ENCODE measurements at regions not wholly inside any gene's neighbourhood (a gene's known extent, or its start where the extent isn't known, plus 50 kb on each side); places are given as distances from the start of the nearest gene placed in this dataset.

DNA sequence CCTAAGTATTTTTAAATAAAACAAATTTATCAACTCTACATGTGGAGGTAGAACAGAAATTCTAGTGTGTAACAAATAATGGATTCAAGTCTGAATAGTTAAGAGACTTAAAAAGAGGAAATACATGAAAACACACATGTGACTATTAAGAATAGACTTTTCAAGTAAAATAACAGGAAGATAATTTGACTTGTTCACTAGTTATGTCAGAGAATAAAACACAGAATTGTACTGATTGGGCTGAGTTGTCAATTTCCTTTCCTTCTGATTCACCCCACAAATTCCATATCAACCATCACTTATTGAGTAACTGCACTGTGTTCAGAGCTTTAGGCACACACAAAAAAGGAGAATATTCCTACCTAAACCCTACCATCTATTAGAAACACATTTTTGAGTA, 557.2 kb downstream of the TUSC7 start:
- DNase-seq, result no peak

DNA sequence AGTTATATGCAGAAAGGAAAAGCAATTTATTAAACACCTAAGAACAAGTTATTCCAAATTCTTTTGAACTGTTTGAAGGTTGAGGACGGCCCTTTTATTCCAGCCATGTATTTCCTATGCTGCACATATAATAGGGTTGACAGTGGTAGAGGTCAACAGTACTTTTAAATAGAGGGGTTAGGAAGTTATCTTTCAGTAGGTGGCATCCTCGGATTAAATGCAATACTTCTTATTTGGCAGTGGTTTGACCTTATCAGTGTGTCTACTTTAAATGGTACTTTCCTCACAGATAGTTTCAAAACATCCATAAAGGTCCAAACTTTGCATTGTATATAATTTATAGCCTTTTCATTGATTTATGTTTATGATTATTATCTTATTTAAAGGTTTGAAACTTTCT, 558.7 kb downstream of the TUSC7 start:
- no peak for DNase-seq

DNA sequence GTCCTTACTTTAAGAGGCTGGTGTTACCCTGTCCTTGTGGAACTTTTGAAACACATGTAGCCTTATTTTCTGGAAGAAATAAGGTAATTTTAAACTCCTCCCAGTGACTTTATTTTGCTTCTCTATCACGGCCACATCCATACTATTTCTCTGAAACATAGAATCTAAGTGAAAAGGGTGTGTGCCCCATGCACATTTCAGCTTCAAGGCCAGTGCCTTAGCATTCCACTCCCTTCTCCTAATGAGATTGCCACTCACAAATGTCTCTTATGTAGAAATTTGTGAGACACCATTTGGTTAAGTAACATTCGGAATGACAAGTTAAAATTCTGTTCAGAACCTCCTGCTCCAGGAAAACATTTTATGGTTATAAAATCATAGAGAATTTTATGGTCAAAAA, 562.7 kb downstream of the TUSC7 start:
- no peak for DNase-seq

DNA sequence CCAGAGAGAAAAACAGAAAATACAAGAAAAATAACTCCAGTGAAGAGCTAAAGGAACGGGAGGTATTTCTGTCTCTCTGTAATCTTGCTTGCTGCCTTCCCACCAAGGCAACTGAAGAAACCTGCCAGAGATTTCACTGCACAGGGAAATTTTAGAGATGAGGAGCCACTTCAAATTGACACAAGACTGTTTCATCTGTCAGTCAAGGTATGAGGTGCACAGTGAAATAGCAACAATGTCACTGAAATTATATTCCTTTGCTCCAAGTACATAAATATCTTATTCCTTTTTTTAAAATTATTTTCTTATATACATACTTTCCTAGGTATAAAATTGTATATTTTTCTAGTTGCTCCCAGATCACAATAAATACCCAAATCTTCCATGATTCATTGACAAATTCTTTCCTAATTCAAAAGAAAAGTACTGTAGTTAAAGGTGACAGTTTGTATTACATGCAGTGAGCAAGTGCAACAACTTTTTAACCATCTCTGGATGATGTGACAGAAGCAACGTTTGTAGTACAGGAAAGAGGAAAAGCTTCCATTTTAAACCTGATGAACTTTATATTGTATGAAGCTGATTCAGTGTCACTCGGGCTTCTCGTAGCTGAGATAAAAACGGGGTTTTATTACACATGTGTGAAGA, 563.4 kb downstream of the TUSC7 start:
- DNase-seq, result no peak

DNA sequence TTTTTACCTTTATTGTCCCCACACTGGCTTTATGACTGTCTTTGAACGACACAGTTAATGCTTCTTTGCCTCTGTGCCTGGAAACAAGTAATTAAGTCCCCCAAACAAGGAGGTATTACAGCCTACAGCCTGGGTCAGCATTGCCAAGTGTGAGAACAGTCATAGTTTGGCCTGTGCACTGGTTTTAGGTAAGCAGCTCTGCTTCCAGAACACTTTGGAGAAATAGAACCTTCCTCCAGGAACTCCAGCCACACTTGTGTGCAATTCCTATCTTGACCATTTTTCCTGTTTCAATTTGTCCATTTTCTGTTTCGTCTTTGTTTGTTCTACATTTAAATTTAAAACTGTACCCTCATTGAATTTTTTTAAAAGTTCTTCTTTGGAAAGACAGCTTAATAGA, 568.2 kb downstream of the TUSC7 start:
- DNase-seq, result no peak

DNA sequence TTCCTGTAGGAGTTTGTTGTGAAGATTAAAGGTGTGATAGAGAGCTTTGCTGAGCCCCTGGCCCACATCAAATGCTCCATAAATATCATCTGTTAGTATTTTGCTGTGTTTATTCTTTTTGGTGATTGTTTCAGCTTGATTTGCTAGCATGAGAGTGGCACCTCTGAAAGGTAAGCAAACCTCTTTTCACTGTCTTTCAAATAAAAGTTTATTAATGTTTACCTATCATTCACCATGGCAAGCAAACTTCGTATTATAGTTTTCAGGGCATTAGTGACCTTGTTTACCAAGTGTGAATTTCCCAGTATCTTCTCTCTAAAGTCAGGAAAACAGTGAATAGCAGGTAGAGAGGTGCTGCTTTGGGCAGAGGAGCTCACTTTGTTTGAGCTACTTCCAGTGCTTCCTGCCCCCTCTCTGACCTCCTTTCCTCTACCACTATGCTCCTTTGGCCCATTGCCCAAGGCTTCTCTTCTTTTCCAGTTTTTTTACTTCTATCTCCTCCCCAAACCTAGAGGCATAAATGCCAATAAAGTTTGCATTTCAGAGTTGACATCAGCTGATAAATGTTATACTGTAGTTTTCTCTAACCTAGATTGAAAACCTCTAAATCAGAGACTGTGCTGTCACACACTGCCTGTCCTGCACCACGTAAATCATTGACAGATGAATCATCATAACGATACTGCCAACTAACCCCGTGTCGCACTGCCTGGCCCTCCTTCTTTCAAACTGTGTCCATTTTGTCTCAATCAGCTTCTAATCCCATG, 569.0 kb downstream of the TUSC7 start:
- no peak for DNase-seq

DNA sequence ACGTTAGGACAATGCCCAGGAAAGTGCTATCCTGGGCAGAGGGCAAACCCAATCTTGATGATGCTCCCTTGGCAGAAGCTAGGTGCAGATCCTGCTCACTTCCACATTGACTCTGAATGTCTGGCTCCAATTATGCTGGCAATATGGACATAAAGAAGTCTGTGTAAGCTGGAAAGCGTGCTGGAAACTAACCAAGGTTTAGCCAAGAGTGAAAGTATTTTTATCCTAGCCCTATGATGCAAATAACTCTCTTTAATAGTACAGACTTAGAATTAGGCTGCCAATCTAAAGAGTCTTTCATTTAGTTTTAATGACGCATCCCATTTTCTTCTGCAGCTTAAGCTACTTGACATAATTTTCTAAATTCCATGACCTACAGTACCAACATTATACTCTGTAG, 571.8 kb downstream of the TUSC7 start:
- no peak for DNase-seq

DNA sequence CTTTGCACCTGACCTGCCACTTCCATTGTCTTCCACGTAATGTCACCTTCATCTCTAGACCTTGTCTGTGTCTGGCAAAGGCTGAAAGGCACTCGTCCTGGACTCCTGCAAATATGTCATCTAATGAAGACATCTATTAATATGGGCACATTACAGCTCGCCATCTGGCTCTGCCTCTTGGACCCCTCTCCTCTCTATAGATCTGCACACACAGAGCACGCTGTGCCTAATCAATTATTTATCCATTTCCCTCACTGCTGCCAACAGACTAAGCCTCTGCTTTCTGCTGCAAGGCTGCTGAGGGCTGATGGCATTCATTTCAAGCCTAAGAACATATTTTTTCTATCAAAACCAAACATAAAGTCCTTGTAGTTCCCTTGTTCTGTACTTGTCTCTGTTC, 573.0 kb downstream of the TUSC7 start:
- no peak for DNase-seq

DNA sequence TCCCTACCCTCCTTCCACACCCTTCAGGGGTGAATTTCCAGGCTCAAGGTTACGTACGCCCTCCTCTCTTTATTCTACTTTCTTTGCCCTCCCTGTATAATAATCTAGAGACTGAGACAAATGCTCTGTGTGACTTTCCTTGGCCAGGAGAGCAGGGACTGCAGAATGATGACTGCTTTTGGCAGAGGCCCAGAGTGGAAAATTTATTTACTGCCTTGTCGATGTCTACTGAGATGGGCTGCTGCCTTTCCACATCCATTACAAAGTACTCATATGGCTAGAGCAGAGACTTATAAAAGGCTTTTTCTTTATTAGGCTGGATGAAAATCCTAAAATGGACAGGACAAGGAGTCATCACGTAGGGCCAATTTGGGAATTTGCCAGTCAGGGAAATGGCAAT, 576.2 kb downstream of the TUSC7 start:
- DNase-seq, result no peak

DNA sequence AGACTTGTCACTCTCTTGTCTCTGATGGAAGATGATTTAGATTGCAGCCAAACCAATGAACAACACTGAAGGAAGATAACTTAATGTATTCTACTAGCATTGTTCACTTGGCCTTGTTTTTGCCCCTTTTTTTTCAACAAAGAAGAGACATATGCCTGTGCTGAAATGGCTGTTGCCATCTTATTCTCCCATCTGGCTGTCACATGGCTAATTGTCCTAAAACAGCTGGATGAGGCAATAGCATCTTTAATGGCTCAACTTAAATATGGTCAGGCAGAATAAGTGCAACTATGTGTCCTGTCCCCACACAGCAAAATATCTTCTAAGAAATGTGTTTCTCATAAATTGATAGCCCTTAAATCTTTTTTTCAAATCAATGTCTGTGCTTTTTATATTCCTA, 576.9 kb downstream of the TUSC7 start:
- DNase-seq, result no peak

DNA sequence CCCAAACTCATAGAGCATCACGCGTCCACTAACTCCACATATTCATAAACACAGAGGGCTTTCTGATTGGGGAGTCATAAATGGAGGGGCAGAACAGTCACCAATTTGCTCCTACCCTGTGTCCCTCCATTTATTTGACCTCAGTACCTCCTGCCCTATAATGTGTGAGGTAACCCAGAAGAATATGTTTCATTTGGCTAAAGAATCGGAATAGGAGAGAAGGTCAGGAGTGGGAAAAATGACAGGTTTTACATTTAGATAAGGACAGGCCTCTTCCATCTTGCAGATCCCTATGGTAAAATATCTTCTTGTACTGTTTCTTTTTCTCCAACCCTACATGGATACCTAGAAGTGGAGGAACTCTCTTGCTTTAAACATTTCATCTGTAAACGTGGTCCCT, 578.0 kb downstream of the TUSC7 start:
- no peak for DNase-seq

DNA sequence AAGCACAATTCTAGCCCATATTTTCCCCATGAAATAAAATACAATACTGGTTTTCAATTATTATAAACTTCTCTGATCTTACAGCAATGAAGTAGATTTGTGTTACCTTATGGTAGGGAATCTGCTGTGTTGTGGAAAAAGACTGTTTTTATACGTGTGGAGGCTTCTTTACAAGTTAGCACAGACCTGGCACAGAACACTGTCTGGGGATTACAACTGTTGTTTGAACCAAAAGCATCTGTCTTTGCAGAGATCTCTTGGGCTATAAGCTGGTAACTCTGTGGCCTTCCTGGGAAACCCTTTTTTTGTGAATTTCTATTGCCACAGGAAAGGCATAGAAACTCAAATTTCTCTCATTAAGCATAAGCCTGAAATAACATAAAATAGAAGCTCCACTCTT, 581.9 kb downstream of the TUSC7 start:
- no peak for DNase-seq

DNA sequence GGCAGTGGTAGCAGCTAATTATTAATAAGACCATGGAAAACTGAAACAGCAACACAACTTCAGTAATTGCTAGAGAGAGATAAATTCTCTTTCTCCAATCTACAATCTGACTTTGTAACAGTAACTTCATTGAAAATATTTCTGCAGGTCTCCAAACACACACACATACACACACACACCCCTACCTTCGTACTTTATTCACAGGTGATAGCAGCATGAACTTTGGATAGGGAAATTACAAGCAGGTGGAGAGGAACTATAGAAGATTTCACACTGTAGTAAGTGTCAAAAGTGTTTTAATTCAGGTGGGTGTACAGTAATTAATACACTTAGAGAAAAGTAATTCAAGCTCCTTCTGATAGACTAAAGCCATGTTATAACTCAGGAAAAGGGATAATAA, 587.5 kb downstream of the TUSC7 start:
- DNase-seq, result no peak

DNA sequence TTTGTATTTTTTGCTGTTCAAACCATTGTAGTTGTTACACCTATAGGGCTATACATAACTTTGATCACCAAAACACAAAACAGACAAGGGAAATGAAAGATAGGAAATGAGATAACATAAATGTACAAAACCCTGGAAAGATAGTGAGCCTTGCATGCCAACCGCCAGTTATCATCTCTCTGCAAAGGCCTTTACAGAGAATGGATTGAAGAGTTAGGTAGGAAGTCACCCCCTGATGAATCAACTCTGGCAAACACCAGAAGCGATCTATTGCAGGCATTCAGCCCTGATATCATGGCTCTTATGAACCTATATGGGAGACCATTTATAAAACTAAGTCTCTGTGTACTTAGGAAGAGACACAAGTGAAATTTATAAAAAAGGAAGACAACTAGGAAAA, 588.0 kb downstream of the TUSC7 start:
- no peak for DNase-seq

DNA sequence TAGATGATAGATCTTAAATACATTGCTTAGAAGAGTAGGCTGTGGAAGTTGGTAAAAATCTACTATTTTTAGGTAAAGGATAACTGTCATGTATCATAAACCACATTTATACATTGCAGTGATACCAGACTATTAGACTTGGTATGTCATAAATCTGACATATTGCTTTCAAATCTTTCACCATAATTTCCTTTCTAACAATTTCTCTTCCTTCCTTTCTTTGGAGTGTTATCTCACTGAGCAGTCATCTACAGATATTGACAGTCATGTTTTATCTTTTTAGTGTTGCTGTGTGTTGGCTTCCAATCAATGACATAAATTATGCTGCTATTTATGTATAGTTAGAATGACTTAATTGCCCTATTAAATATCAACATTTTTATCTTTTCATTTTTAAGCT, 588.7 kb downstream of the TUSC7 start:
- no peak for DNase-seq

DNA sequence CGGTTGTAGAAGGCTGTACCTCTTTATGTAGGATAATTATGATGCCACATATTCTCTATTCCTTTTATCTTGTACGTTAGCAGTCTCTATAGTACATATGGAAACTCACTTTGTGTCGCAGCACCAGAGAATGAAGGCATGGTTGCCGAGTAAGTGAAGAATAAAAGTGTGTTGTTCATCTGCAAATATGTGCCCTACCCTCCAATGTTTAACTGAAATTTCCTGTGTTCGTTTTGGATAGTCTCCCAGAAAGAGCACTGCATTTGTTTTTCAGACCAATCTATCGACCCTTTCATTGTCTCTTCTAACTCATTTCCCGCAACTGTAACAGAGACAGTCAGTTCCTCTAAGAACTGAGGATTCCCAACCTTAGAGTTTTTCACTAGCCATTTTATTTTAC, 592.8 kb downstream of the TUSC7 start:
- no peak for DNase-seq

DNA sequence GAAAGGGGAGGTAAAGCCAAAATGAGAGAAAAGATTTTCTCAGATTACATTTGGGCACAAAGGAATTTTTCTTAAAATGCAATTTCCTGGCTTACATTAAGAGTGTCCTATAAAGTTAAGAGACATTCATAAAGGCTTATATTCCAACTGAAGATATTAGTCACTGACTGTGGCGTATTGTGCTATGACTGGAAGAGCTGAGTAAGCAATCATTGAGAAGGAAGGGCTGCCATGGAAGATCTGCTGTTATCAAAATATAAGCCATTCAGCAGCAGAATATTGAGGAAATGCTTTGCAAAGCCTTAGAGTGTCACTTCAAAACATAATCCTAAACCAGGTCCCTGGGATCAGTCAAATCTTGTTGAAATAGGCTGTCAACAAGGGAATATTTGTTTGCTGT, 593.9 kb downstream of the TUSC7 start:
- DNase-seq, result no peak

DNA sequence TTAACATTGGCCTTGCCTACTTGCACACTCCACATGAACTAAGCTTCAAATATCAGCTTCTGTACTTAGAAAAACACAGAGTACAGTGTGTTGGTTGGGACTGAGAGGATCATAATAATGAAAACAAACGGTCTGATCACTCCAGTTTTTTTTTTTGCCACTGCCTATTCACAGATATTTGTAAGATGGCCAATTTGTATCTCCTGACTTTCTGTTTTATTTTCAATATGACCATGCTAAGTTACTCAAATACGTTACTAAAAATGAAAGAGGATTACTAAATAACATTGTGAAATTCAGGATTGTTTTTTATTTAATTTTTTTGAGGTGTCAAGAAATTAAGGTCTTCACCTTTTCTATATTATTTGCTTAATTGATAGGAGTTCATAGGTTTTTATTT, 595.1 kb downstream of the TUSC7 start:
- no peak for DNase-seq

DNA sequence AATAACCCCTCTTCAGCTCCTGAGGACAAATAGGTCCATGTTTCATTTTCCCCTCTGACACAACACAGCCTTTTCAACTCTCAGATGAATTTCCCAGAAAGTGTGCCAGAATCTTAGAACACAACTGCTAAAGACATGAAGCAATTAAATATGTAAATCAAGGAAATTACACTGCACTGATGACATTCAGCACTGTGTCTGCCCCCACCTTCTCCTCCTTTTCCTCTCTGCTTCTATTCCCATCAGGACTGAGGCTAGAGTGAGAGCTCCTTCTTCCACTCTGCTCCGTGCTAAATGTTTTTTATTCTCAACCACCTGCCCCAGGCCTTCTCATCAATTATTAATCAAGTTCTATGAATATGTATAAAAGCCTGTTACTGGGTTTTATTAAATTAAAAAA, 596.1 kb downstream of the TUSC7 start:
- DNase-seq, result no peak

DNA sequence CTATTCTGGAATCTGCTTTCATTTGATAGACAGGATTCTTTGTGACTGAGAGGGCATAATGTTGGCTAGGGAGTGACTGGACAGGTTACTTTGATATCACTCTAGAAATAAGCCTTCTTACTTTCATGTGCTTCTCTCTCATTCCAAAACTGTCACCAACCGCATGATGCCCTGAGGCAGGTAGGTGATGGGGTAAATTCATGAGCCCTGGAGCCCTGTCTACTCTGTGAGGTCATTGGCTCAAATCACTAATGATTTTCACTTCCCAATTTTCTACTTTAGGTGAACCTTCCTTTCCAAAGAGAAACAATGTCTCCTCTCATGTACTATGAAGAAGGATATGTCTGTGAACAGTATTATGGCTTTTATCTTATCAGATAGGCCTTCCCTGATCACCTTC, 596.7 kb downstream of the TUSC7 start:
- no peak for DNase-seq

DNA sequence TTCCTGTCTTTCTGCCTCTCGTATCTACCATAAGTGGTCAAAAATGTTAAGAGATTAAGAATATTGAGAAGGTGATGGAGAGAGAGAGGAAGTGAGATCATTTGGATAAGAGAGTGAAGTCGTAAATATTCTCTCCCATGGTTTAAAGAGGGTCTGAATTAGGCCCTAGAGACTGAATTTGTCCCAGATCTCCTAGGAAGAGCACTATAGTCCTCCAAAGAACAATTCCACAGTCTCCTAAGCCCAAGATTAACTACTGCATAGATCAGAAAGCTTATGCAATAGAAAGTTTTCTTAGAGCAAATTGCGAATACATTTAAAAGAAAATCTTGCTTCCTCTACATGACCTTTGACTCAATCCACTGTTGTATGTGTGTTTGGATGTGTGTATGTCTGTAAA, 598.8 kb downstream of the TUSC7 start:
- no peak for DNase-seq

DNA sequence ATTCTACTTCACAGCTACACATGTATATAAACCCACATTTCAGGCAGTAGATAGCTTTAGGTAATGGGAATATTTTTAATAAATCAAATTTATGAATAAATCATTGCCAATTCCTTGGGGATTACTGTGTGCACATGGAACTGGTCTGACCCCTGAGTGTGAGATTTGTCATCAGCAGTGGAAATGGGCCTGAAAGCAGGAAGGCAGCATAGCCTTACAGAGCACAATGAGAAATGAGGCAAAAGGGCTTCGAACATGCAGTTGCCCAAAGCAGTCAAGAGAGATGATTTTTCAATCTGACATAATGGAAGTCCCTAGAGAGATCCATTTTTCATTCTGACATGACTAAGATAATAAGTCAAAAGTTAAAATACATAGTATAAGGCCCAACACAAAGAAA, 599.2 kb downstream of the TUSC7 start:
- no peak for DNase-seq

DNA sequence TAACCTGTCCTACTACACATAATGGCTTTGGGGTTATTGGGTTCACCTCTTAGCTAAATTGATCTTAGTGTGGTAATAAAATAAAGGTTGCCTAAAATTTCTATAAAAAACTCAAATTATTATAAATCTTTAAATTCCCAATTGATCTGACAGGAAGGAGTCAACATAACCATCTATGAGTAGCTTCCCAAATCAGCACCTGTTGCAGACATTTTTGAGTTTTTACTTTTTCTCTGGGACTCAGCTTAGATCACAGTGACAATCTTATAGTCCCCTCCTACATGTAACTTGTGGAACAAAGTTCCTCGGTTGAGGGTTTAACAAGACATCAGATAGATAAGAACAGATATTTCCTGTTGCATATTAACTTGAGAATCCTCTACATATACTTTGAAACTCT, 601.0 kb downstream of the TUSC7 start:
- no peak for DNase-seq

DNA sequence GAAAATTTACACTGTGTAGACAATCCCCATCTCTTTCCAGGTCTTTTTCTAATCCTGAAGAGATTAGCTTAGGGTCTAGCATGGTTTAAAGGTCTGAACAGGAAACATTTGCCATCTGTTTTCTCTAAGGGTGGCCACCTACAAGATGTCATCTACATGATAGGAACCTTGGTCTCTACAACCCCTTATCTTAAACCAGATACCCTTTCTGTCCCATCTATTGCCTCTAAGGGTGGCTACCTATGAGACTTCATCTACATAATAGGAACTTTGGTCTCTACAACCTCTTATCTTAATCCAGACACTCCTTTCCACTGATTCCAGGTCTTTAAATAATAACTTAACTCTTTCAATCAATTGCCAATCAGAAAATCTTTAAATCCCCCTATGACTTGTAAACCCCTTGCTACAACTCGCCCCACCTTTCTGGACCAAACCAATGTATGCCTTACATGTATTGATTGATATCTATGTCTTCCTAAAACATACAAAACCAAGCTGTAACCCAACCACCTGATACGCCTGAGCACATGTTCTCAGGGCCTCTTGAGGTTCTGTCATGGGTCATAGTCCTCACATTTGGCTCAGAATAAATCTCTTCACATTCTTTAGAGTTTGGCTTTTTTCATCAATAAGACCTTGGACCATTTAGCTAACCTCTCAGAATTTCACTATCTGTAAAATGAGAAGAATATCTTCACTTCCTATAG, 605.0 kb downstream of the TUSC7 start:
- no peak for DNase-seq

DNA sequence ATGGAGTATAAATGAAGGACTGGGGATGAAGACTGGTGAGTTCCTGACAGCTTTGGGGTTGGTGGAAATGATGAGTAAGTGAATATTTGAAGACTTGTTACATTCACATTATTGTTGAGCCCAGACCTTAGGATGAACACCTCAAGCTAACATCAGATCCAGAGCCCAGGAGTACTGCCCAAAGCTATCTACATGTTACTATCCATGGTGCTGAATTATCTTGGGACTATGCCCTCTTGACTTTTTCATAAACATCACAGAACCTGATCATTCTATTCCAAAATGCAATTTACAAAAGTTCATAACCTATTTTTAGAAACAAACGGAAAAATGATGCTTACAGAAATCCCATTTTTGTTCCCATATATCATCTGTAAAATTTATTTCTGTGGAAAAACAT, 613.3 kb downstream of the TUSC7 start:
- DNase-seq, result no peak
